ENCODE measurements at regions not wholly inside any gene's neighbourhood (a gene's known extent, or its start where the extent isn't known, plus 50 kb on each side); places are given as distances from the start of the nearest gene placed in this dataset.

- Histone ChIP-seq H3K36me3 (ENCODE audit: control insufficient read depth, insufficient read depth, low read length) (no peaks in the 10 kb centered on the region), H3K27me3 (ENCODE audit: control insufficient read depth, insufficient read depth, low read length) (no peaks in the 10 kb centered on the region), H3K9me3 (ENCODE audit: control insufficient read depth, insufficient read depth, low read length) (no peaks in the 10 kb centered on the region), H3K4me3 (ENCODE audit: low read length) (no peak overlapping the region), H3K27ac (ENCODE audit: low read length) (no peak overlapping the region), H3K4me1 (ENCODE audit: control insufficient read depth, insufficient read depth, low read length) (no peaks in the 10 kb centered on the region)
- Mint-ChIP-seq H3K9me3 (peaks cover 5 to 11% of the 10 kb centered on the region in 2 donors), H3K4me1 (no peaks in the 10 kb centered on the region), H3K4me3 (no peak overlapping the region), H3K27me3 (ENCODE audit: low read depth in 2 of 2) (no peaks in the 10 kb centered on the region), H3K36me3 (no peaks in the 10 kb centered on the region), H3K27ac (no peak overlapping the region)
- ATAC-seq (no peak), DNase-seq (no peak)
- TF ChIP-seq CTCF (IDR thresholded peaks at IDR 0.05) = no peak
- intact Hi-C loops (cut with micrococcal nuclease) = no loop called here
- WGBS (ENCODE audit: insufficient coverage) = no CpG with 5 or more reads among the region's 1 CpG
Measured at GRCh38 chr5:92106808-92107207, 723.7 kb upstream of the ARRDC3 start.

- no peaks in the 10 kb centered on the region for H3K27me3 ChIP-seq (ENCODE audit: control insufficient read depth, insufficient read depth, low read length)
- no peak overlapping the region for H3K4me3 ChIP-seq (ENCODE audit: low read length)
- no peak overlapping the region for H3K27ac ChIP-seq (ENCODE audit: low read length)
- intact Hi-C loops (cut with micrococcal nuclease) = no loop called here
- ATAC-seq = no peak
- TF ChIP-seq CTCF (IDR thresholded peaks at IDR 0.05) = no peak
- H3K4me3 Mint-ChIP-seq = no peak overlapping the region
- H3K4me1 ChIP-seq (ENCODE audit: control insufficient read depth, insufficient read depth, low read length) = no peaks in the 10 kb centered on the region
- H3K9me3 ChIP-seq (ENCODE audit: control insufficient read depth, insufficient read depth, low read length) = no peaks in the 10 kb centered on the region
- DNase-seq = no peak
- peaks cover 8 to 12% of the 10 kb centered on the region in 2 donors for H3K9me3 Mint-ChIP-seq
- no peaks in the 10 kb centered on the region for H3K36me3 Mint-ChIP-seq
- H3K36me3 ChIP-seq (ENCODE audit: control insufficient read depth, insufficient read depth, low read length) = no peaks in the 10 kb centered on the region
- no peaks in the 10 kb centered on the region for H3K27me3 Mint-ChIP-seq (ENCODE audit: low read depth in 2 of 2)
- no peaks in the 10 kb centered on the region for H3K4me1 Mint-ChIP-seq
- H3K27ac Mint-ChIP-seq = no peak overlapping the region
Measured at GRCh38 chr5:92104126-92104525, 721.0 kb upstream of the ARRDC3 start.

- H3K27me3 Mint-ChIP-seq (ENCODE audit: low read depth in 2 of 2) = no peaks in the 10 kb centered on the region
- peaks cover 8 to 10% of the 10 kb centered on the region in 2 donors for H3K9me3 Mint-ChIP-seq
- H3K27ac Mint-ChIP-seq = no peak overlapping the region
- intact Hi-C loops (cut with micrococcal nuclease) = no loop called here
- H3K9me3 ChIP-seq (ENCODE audit: control insufficient read depth, insufficient read depth, low read length) = no peaks in the 10 kb centered on the region
- DNase-seq (no peak), ATAC-seq (no peak)
- no peaks in the 10 kb centered on the region for H3K4me1 Mint-ChIP-seq
- H3K4me3 Mint-ChIP-seq = no peak overlapping the region
- H3K27me3 ChIP-seq (ENCODE audit: control insufficient read depth, insufficient read depth, low read length) = no peaks in the 10 kb centered on the region
- H3K36me3 ChIP-seq (ENCODE audit: control insufficient read depth, insufficient read depth, low read length) = no peaks in the 10 kb centered on the region
- H3K27ac ChIP-seq (ENCODE audit: low read length) = no peak overlapping the region
- no peak for TF ChIP-seq CTCF (IDR thresholded peaks at IDR 0.05)
- WGBS (ENCODE audit: insufficient coverage) = 78% methylated on average over 3 of the region's 3 CpGs
- no peak overlapping the region for H3K4me3 ChIP-seq (ENCODE audit: low read length)
- no peaks in the 10 kb centered on the region for H3K4me1 ChIP-seq (ENCODE audit: control insufficient read depth, insufficient read depth, low read length)
- no peaks in the 10 kb centered on the region for H3K36me3 Mint-ChIP-seq
Measured at GRCh38 chr5:92102313-92102712, 719.2 kb upstream of the ARRDC3 start.

- H3K4me1 ChIP-seq (ENCODE audit: control insufficient read depth, insufficient read depth, low read length) = no peaks in the 10 kb centered on the region
- H3K9me3 ChIP-seq (ENCODE audit: control insufficient read depth, insufficient read depth, low read length) = no peaks in the 10 kb centered on the region
- no peak for TF ChIP-seq CTCF (IDR thresholded peaks at IDR 0.05)
- no peak overlapping the region for H3K4me3 ChIP-seq (ENCODE audit: low read length)
- H3K27ac Mint-ChIP-seq = no peak overlapping the region
- no peaks in the 10 kb centered on the region for H3K36me3 ChIP-seq (ENCODE audit: control insufficient read depth, insufficient read depth, low read length)
- ATAC-seq (no peak), DNase-seq (no peak)
- intact Hi-C loops (cut with micrococcal nuclease) = no loop called here
- H3K4me3 Mint-ChIP-seq = no peak overlapping the region
- no peak overlapping the region for H3K27ac ChIP-seq (ENCODE audit: low read length)
- WGBS (ENCODE audit: insufficient coverage) = 52% methylated on average over 1 of the region's 1 CpG
- H3K36me3 Mint-ChIP-seq = no peaks in the 10 kb centered on the region
- peaks cover 8 to 12% of the 10 kb centered on the region in 2 donors for H3K9me3 Mint-ChIP-seq
- no peaks in the 10 kb centered on the region for H3K27me3 ChIP-seq (ENCODE audit: control insufficient read depth, insufficient read depth, low read length)
- H3K27me3 Mint-ChIP-seq (ENCODE audit: low read depth in 2 of 2) = no peaks in the 10 kb centered on the region
- no peaks in the 10 kb centered on the region for H3K4me1 Mint-ChIP-seq
Measured at GRCh38 chr5:92092239-92092638, 709.1 kb upstream of the ARRDC3 start.
